OCI-LY7 (cell line): ENCODE measurements at regions not wholly inside any gene's neighbourhood (a gene's known extent, or its start where the extent isn't known, plus 50 kb on each side); places are given as distances from the start of the nearest gene placed in this dataset.

ENCODE experiments used
- EZH2phosphoT487 ChIP-seq: fragments of 200-600 bp; sonication (generic); IDR thresholded peaks from 2 replicates; pipeline ENCODE4 v1.6.1; 2018; ENCODE audit warnings: low read depth, borderline replicate concordance, mild to moderate bottlenecking, mixed run types, antibody characterized with exemption, low read length, moderate library complexity, mixed read lengths
- TF ChIP-seq, protein P1 (sequence below): fragments of 200-600 bp; sonication (generic); conservative IDR thresholded peaks from 2 replicates; pipeline ENCODE4 v1.5.1; 2014; ENCODE audit warnings: mild to moderate bottlenecking, antibody characterized with exemption, low read length, moderate library complexity, mixed read lengths

DNA sequence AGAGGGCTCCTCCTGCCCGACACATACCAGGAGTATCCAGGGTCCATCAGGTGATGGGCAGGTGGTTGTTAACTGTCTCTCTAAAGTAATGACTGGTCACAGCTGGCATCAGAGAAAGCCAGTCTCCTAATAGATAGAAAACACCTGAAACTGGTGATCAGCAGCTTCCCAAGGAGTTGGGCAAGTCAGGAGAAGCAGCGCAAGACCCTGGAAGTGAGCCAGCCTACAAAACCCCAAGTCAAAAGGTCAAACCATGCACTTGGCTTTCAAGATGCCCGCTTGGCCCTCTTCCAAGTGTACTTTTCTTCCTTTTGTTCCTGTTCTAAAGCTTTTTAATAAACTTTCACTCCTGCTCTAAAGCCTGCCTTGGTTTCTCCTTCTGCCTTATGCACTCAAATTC, 815.2 kb downstream of the DCDC2C start:
- TF ChIP-seq, protein P1, sequence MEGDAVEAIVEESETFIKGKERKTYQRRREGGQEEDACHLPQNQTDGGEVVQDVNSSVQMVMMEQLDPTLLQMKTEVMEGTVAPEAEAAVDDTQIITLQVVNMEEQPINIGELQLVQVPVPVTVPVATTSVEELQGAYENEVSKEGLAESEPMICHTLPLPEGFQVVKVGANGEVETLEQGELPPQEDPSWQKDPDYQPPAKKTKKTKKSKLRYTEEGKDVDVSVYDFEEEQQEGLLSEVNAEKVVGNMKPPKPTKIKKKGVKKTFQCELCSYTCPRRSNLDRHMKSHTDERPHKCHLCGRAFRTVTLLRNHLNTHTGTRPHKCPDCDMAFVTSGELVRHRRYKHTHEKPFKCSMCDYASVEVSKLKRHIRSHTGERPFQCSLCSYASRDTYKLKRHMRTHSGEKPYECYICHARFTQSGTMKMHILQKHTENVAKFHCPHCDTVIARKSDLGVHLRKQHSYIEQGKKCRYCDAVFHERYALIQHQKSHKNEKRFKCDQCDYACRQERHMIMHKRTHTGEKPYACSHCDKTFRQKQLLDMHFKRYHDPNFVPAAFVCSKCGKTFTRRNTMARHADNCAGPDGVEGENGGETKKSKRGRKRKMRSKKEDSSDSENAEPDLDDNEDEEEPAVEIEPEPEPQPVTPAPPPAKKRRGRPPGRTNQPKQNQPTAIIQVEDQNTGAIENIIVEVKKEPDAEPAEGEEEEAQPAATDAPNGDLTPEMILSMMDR: no peak
- no peak for TF ChIP-seq EZH2phosphoT487
